NAMALWA (cell line): ENCODE measurements at regions not wholly inside any gene's neighbourhood (a gene's known extent, or its start where the extent isn't known, plus 50 kb on each side); places are given as distances from the start of the nearest gene placed in this dataset.

ENCODE experiments used
- DNase-seq: peaks from one replicate; pipeline ENCODE4 v3.0.0-alpha.2; 2015; ENCODE audit warnings: low spot score

DNA sequence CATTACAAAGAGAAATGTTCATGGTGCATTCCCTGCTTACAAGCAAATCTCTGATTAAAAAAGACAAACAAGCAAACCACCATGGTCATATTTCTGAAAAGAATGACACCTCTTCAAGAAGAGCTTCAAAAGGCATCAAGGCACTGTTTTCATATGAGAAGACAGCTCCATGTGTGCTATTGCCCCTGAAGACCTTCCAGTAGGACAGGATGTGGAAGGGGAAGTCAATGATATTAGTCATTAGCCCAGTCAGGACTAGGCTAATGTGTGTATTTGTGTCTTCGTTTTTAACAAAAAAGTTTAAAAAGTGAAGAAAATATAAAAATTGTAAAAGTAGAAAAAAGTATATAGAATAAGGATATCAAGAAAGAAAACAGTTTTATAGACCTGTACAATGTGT lies 534.7 kb upstream of the ARGLU1 start:
- no peak for DNase-seq

DNA sequence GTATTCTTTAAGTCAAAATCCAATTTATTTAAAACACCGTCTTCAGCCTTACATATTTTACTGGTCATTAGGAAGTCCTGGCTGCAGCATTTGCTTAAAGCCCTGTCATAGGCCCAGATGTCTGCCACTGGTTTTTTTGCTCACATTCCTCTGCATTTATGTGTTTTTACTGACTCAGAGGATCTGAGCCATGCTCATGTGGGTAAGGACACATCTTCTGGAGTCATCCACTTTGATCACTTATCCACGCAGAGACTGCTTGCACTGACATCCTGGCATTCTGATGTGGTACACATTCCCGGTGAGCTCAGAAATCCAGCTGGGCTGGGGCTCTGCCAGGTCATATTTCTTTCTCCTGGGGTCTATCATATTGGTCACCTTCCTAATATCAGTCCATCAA lies 531.7 kb upstream of the ARGLU1 start:
- DNase-seq: no peak

DNA sequence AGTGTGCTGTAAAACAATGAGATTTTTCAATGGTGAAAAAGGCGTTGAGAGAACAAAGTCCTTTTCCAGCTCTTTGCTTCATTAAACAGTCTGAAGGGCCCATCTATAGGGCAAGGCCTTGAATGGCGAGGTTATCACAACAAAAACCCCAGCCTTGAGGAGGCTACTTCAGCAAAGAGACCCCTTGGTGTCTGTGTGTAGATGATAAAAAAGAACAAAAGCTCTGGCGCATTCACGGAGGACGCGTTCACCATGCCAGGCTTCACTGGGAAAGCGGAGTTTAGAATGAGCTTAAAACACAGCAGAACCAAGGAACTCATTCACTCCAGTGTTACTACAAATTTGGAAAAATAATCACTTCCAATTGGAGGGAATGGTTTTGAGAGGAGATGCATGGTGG lies 530.0 kb upstream of the ARGLU1 start:
- DNase-seq: no peak

DNA sequence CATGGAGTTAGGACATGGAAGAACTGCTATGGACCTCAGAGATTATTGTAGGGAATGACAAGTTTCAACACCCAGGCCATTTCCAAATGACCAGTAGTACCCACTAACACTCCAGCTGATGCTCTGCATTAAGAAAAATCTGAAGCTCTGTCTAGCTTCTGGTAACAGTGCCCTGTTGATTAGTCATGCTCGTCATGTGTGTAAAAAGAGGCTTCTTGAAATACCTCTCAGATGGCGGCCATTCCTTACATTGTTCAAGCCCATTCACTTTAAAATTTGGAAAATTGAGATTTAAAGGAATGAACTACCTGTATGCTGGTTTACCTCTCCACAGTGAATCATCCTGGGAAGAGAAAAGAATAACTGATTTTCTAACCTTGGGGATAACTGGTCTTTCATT lies 527.9 kb upstream of the ARGLU1 start:
- no peak for DNase-seq

DNA sequence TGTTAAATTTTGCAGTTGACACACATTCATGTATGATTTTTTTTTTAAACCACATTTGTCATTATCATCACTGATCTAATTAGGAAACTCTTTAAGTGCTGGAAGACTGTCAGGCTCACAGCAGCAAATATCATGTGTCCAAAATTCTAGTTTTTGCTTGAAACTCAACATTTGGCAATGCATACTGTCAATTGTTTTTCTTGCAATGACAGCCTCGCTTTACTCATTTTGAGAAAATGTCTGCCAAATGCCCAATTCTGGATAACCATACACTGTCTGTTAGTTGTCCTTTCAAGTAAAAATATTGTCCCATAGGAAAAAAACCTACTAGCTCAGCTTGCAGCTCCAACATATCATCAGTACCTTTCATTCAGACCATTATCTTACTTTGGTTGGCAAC lies 523.9 kb upstream of the ARGLU1 start:
- no peak for DNase-seq

DNA sequence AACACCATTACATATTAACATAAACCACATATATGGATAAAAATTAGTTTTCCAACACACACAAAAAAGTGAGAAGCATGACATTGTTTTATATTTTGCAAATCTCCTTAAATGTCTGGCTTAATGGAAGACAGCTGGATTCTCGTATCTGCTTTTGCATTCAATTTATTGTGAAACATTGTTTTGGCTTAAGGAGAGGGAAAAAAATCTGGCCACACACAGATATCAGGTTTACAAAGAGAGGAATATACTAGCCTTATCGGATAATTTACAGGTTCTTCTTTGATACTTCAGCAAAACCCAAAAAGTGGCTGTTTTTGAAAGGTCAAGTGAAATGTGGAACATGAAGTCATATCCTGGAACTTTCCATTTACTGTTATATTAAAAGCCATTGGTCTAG lies 523.5 kb upstream of the ARGLU1 start:
- no peak for DNase-seq

DNA sequence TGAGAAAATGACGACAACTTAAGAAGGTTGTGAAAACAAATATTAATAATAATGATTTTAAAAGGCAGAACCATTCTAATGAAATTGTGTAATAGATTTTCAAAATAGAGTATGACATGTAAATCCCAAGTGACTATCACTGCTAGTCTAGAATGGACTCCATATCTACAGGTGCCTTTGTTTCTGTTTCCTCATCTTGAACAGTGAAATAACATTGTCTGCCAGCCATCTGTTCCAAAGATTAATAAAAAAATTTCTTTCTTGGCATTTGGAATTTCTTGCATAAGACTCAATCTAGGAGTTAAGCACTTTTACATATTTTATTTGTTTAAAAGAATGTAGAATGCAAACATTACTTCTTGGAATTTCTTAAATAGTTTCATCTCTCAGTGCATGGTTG lies 520.1 kb upstream of the ARGLU1 start:
- DNase-seq: no peak

GRCh38 chr13:107079423-107080049 lies 511.6 kb upstream of the ARGLU1 start:
- DNase-seq: no peak

- DNase-seq: no peak
These were observed 510.4 kb upstream of the ARGLU1 start for GRCh38 chr13:107078229-107078765.

DNA sequence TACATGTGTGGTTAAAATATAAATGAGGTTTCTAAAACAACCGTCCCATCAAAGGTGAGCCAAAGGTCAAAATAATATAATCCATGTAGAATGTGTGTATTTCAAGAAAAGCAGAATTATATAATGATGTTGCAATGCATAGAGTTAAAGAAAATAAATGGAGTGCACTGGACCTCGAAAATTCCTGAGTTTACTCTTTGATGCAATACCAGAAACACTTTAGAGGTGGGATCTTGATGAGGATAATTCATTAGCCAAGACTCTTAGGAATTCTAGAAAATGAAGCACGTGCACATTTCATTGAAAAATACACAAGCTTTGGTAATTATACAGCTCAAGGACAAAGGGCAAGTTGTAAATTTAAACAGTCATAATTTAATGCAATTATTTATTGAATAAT lies 508.9 kb upstream of the ARGLU1 start:
- no peak for DNase-seq

DNA sequence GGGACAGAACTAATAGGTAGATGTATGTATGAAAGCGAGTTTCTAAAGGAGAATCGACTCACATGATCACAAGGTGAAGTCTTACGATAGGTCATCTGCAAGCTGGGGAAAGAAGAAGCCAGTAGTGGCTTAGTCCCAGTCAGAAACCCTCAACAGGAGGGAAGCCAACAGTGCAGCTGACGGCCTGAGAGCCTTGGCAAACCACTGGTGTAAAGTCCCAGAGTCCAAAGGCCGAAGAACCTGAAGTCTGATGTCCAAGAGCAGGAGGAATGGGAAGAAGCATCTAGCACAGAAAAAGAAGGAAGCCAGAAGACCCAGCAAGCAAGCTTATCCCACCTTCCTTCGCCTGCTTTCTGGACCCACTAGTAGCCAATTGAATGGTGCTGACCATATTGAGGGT lies 507.6 kb upstream of the ARGLU1 start:
- no peak for DNase-seq

DNA sequence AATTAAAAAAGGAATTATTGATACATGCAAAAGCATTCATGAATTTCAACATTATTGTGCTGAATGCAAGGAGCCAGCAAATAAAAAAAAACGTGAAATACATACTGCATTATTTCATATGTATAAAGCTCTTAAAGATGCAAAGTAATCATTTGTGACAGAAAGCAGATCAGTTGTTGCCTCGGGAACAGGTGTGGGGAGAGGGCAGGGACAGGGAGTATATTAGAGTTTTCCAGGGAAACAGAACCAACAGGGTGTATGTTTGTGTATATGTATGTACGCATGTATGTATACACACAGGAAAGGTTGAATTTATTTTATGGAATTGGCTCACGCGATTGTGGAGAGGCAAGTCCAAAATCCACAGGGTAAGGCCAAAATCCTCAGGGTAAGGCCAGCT lies 502.9 kb upstream of the ARGLU1 start:
- no peak for DNase-seq

DNA sequence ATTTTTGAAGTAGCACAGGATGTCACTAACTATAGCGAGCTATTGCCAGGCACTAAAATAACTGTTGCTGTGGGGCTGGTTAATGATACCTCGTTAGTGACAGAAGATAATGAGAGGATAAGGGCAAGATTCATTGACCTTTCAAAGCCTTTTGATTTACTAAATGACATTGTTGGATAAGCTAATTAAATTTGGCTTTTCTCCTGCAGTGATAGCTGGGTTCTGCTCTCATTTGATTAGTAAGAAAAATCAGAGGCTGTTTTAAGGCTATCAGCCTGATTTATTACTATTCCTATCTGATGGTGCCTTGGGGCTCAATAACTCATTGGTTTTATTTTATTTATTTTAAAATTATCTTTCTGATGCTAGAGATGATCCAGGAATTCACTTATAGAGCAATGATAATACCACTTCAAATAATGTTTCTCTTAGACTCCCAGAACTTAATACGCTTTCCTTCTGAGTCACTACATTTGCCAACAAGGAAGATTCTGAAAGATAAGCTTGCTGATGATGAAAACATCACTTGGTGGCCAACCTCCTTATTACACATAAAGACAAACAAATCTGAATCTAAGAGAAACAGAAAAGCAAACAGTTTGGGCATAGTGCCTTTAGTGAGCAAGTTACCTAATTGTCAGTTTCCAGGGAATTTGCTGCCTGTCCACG lies 501.3 kb upstream of the ARGLU1 start:
- no peak for DNase-seq

DNA sequence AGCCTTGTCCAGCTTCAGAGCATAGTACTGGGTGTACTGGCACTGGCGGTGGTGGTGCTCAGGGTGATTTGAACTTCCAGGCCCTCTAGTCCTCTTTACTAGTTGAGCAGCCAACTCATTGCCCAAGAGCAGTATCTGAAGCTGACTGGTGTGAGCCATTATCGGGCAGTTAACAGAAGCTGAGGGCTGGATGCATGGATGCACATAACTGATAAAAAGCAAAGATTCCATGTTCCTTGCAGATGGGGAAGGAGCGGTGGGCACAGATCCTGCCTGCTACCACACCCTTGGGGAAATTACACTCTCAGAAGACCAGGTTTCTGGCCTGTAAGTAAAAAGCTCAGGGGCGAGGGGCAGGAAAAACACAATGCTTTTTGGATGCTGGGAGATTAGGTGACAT lies 499.4 kb upstream of the ARGLU1 start:
- DNase-seq: no peak

DNA sequence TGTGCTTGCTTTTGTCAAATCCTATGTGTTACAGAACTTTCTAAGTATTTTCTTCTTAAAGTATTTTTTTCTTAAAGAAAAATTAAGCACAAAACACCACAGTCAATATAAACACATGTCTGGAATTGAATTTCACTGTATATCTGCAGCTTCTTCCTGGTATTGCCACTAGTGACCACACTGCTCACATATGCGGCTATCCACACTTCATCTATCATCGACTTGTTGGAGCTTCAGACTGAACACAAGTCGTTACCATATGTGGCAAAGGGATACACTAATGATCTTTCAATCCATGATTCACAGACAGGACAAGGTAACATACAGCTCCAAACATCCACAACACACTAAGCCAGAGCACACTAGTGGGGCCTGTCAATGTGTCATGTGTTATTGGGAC lies 498.4 kb upstream of the ARGLU1 start:
- no peak for DNase-seq

GRCh38 chr13:107065036-107065435 lies 497.1 kb upstream of the ARGLU1 start:
- DNase-seq: no peak

GRCh38 chr13:107057028-107057631 lies 489.2 kb upstream of the ARGLU1 start:
- no peak for DNase-seq

DNA sequence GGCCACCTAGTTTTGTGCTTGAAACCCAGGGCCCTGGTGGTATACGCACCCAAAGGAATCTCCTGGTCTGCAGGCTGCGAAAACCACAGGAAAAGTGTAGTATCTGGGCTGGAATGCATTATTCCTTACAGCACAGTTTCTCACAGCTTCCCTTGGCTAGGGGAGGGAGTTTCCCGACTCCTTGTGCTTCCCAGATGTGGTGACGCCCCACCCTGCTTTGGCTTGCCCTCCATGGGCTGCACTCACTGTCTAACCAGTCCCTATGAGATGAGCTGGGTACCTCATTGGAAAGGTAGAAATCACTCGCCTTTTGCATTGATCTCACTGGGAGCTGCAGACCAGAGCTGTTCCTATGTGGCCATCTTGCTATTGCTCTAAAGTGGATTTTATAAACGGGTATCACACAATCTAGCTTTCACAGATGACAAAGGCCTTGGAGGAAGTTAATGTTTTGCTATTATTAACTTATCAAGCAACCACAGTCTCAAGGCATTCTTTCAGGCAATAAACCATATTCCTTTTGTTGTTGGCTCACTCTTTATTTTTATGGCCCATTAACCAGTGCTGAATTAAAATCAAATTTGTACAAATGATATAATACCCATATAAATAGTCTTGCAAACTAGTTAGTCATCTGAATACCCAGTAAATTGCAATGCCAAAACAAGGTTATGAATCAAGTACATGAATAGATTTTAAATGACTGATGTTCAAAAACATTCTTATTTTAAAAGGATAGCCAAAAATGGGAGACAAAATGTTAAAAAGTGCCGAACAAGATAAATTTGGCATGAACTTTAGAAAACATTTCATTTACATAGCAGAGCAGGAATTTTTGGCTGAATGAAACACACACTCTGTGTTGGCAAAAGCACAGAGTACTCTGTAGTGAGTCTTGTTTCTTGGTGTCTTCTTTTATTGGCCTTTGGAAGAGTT lies 475.4 kb upstream of the ARGLU1 start:
- no peak for DNase-seq

DNA sequence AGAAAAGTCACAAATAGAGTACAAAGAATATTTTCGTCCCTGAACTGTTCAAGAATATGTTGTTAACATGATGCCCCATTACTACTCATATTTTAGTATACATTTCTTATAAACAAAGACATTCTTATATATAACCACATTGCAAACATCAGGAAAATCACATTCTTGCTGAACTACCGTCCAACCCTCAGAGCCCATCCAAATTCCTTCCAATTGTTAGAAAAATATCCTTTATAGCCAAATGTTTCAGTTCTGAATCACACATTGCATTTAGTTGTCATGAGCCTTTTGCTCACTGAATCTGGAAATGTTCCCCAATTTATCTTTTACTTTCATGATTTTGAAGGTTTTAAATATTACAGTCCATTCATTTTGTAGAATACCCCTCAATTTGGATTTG lies 467.8 kb upstream of the ARGLU1 start:
- no peak for DNase-seq

- DNase-seq: no peak
These were observed 467.2 kb upstream of the ARGLU1 start for GRCh38 chr13:107035186-107035585.

- DNase-seq: no peak
These were observed 466.4 kb upstream of the ARGLU1 start for GRCh38 chr13:107034236-107034872.

- DNase-seq: no peak
These were observed 463.8 kb upstream of the ARGLU1 start for GRCh38 chr13:107031716-107032115.
